ENCODE measurements at regions not wholly inside any gene's neighbourhood (a gene's known extent, or its start where the extent isn't known, plus 50 kb on each side); places are given as distances from the start of the nearest gene placed in this dataset.
"Not testable (repeated sequence)": the region's sequence is repeated elsewhere in the genome, so short reads cannot be mapped to it uniquely, and the experiment has no call there.

DNA sequence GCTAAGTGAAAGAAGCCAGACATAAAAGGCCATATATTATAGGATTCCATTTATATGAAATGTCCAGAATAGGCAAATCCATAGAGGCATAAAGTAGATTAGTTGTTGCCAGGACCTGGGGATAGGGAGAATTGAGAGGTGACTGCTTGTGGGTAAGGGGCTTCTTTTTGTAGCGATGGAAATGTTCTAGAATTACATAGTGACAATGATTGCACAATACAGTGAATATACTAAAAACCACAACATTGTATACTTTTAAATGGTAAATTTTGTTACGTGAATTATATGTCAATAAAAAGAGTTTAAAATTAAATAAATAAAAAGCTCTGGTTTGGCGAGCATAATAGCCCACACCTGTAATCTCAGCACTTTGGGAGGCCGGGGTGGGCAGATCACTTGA lies 486.8 kb downstream of the KLF12 start:
- peaks cover 0 to 4% of the 10 kb centered on the region in 2 donors for H3K9me3 Mint-ChIP-seq
- no peak overlapping the region for H3K4me3 Mint-ChIP-seq
- H3K27me3 Mint-ChIP-seq (ENCODE audit: low read depth), result no peaks in the 10 kb centered on the region
- ATAC-seq (replicated peaks in 1 of 2), result no peak
- no peak for DNase-seq
- no peak overlapping the region for H3K27ac Mint-ChIP-seq
- peaks cover 2% of the 10 kb centered on the region in 2 donors for H3K36me3 Mint-ChIP-seq (ENCODE audit: insufficient read depth in 2 of 2)
- no peaks in the 10 kb centered on the region for H3K4me1 Mint-ChIP-seq (ENCODE audit: low read depth)

DNA sequence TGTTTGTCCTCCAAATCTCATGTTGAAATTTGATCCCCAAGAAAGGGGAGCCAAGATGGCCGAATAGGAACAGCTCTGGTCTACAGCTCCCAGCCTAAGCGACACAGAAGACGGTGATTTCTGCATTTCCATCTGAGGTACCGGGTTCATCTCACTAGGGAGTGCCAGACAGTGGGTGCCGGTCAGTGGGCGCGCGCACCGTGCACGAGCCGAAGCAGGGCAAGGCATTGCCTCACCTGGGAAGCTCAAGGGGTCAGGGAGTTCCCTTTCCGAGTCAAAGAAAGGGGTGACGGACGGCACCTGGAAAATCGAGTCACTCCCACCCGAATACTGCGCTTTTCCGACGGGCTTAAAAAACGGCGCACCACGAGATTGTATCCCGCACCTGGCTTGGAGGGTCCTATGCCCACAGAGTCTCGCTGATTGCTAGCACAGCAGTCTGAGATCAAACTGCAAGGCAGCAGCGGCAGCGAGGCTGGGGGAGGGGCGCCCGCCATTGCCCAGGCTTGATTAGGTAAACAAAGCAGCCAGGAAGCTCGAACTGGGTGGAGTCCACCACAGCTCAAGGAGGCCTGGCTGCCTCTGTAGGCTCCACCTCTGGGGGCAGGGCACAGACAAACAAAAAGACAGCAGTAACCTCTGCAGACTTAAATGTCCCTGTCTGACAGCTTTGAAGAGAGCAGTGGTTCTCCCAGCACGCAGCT lies 493.6 kb downstream of the KLF12 start:
- H3K36me3 Mint-ChIP-seq (ENCODE audit: insufficient read depth in 2 of 2); H3K27ac Mint-ChIP-seq; H3K4me3 Mint-ChIP-seq; ATAC-seq (replicated peaks in 1 of 2); H3K27me3 Mint-ChIP-seq (ENCODE audit: low read depth); DNase-seq; H3K9me3 Mint-ChIP-seq; H3K4me1 Mint-ChIP-seq (ENCODE audit: low read depth): not testable (repeated sequence)

DNA sequence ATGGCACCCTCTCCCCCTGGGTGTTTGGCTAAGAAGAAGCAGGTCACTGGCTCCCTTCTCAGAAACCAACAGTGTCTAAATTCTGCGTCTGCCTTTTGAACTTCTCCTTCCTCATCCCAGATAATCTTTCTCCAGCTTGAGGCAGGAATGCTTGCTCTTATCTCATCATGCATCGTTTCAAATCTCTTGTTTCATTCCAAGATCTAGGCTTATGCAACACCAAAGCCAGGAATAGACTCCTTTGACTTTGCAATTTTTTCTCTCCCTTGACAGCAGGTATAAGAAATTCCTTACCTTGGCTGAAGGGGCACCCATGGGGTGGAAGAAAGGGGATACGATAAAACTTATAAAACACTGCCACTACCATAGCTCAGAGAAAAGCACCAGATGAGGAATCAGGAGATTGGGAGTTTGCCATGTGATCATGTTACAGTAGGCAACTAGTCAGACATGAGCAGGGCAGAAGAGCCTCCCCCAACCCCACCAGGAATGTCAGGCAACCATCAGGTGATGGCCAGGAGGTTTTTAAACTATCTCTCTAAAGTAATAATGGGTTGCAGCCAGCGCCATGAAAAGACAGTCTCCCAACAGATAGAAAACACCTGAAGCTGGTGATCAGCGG lies 498.9 kb downstream of the KLF12 start:
- DNase-seq (no peak), ATAC-seq (replicated peaks in 1 of 2) (no peak)
- H3K27me3 Mint-ChIP-seq (ENCODE audit: low read depth), result no peaks in the 10 kb centered on the region
- H3K4me3 Mint-ChIP-seq, result no peak overlapping the region
- H3K27ac Mint-ChIP-seq, result no peak overlapping the region
- H3K4me1 Mint-ChIP-seq (ENCODE audit: low read depth), result peaks cover 8% of the 10 kb centered on the region
- H3K36me3 Mint-ChIP-seq (ENCODE audit: insufficient read depth in 2 of 2), result peaks cover 0 to under 1% of the 10 kb centered on the region in 2 donors
- peaks cover 0 to 1% of the 10 kb centered on the region in 2 donors for H3K9me3 Mint-ChIP-seq

DNA sequence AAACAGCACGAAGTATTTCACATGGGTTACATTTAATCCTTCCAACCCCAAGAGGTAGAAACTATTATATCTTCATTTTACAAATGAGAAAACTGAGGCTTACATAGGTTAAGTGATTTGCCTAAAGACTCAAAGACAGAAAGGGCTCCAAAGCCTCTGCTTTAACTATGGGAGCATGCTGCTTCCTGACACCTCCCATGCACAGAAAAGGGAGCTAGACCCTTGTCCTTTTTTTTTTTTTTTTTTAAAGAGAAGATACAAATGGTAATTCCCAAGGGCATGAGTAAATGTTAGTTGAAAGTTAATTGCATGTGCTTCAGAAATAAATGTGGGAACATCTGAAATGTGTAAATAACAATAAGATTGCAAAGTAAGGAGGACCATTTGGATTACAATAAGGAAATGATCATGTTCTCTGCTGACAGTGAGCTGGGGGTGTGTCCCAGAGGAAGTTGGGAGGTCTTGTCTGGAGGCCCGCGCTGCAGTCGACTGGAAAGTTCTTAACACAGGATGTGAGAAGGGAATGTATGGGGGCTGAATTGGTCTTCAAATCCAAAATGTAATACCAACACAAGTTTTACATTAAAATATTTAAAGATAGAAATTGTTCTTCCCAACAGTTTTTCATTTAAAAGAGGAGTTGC lies 500.3 kb downstream of the KLF12 start:
- H3K27me3 Mint-ChIP-seq (ENCODE audit: low read depth), result no peaks in the 10 kb centered on the region
- no peak for DNase-seq
- no peaks in the 10 kb centered on the region for H3K36me3 Mint-ChIP-seq (ENCODE audit: insufficient read depth in 2 of 2)
- no peak overlapping the region for H3K27ac Mint-ChIP-seq
- ATAC-seq (replicated peaks in 1 of 2), result no peak
- peaks cover 8% of the 10 kb centered on the region for H3K4me1 Mint-ChIP-seq (ENCODE audit: low read depth)
- peaks cover 0 to 1% of the 10 kb centered on the region in 2 donors for H3K9me3 Mint-ChIP-seq
- H3K4me3 Mint-ChIP-seq, result no peak overlapping the region

DNA sequence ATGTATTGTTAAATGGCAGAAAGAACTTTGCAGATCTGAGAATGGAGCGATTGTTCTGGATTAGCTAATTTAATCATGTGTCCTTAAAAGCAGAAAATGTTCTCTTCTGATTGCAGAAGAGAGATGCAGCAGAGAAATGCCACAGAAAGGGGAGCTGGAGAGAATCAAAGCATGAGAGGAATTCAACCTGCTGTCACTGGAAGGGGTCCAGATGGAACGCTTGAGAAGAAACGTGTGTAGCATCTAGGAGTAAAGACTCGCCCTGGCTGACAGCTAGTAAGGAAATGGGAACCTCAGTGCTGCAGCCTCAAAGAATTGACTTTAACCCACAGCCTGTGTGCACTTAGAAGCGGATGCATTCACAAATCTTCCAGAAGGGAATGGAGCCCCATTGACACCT lies 502.8 kb downstream of the KLF12 start:
- Mint-ChIP-seq H3K27me3 (ENCODE audit: low read depth) (no peaks in the 10 kb centered on the region), H3K27ac (no peak overlapping the region), H3K4me1 (ENCODE audit: low read depth) (peaks cover 11% of the 10 kb centered on the region), H3K4me3 (no peak overlapping the region), H3K9me3 (no peaks in the 10 kb centered on the region), H3K36me3 (ENCODE audit: insufficient read depth in 2 of 2) (no peaks in the 10 kb centered on the region)
- DNase-seq (no peak), ATAC-seq (replicated peaks in 1 of 2) (no peak)

DNA sequence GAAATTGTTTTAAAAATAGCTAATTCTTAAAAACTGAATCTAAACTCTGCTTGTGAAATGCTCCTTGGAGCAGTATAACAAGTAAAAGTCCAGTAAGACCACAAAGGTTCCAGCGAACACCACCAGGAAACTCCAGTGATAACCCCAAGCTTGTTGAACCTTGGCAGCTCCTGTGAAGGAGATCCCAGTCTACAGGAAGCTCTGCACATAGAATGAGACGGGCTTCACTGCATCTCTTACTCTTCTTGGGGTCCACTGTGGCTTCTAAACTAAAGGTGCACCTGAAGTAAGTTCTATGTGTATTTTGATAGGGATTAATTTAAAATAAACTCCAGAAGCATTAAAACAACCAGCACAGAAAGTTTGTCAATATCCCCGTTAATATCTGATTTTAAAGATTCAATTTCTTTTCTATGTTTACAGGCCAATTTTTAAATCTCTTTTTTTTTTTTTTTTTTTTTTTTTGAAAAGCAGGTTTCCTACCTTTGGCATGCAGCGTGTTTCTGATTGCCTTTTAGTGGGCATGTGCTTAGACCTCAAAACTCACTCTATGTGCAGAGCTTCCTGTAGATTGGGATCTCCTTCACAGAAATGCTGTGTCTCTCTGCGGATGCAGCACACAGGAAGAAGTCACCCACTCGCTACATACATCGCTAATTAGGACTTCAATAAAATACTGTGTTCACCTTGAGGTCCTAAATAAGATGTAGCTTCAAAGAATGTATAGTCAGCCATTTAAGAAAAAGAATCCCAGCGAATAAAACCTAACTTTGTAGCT lies 508.5 kb downstream of the KLF12 start:
- no peaks in the 10 kb centered on the region for H3K9me3 Mint-ChIP-seq
- DNase-seq, result peak; percentile 1 to 2
- peak overlapping the region; percentile 37 to 51 for H3K4me3 Mint-ChIP-seq
- H3K27ac Mint-ChIP-seq, result no peak overlapping the region
- H3K4me1 Mint-ChIP-seq (ENCODE audit: low read depth), result peaks cover 32% of the 10 kb centered on the region
- H3K27me3 Mint-ChIP-seq (ENCODE audit: low read depth), result no peaks in the 10 kb centered on the region
- ATAC-seq (replicated peaks in 1 of 2), result peak; percentile 46 to 52
- no peaks in the 10 kb centered on the region for H3K36me3 Mint-ChIP-seq (ENCODE audit: insufficient read depth in 2 of 2)

DNA sequence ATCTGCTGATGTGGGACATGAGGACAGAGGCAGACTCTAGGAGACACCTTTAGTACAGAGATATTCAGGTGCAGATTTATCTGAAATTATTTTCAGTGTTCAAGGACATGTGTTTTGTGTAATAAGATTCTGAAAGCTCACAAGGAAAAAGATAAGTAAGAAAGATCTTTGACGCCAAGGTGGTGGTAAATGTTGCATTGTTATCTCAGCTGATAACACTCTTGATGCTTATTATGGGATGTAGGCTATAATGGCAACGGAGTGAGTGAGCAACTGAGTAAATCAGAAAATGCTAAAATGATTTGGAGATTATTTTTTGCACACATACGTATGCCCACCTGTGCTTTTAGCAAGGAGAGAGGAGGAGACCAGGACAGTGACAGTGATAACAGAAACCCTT lies 510.9 kb downstream of the KLF12 start:
- no peaks in the 10 kb centered on the region for H3K27me3 Mint-ChIP-seq (ENCODE audit: low read depth)
- no peaks in the 10 kb centered on the region for H3K9me3 Mint-ChIP-seq
- no peak for ATAC-seq (replicated peaks in 1 of 2)
- no peak overlapping the region for H3K4me3 Mint-ChIP-seq
- peaks cover 32% of the 10 kb centered on the region for H3K4me1 Mint-ChIP-seq (ENCODE audit: low read depth)
- H3K27ac Mint-ChIP-seq, result no peak overlapping the region
- DNase-seq, result no peak
- H3K36me3 Mint-ChIP-seq (ENCODE audit: insufficient read depth in 2 of 2), result no peaks in the 10 kb centered on the region

DNA sequence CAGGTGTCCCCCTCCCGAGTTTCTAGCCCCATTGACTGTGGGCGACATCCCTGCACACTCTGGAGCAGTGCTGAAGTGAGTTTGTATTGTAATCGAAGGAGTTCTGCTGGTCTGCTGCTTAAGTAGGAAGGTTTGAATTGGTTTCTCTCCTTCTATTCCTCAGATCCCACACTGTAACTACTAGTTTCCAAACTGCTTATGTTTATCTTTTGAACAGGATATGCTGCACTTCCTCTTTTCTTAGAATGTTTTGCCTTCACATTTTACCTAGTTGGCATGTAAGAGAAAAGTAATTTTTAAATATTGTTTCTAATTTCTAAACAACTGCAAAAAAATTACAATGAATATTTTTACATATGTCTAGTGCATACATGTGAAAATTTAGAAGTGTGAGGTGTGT lies 511.8 kb downstream of the KLF12 start:
- Mint-ChIP-seq H3K27ac (no peak overlapping the region), H3K9me3 (no peaks in the 10 kb centered on the region), H3K27me3 (ENCODE audit: low read depth) (no peaks in the 10 kb centered on the region), H3K4me3 (no peak overlapping the region), H3K36me3 (ENCODE audit: insufficient read depth in 2 of 2) (no peaks in the 10 kb centered on the region), H3K4me1 (ENCODE audit: low read depth) (peaks cover 32% of the 10 kb centered on the region)
- no peak for DNase-seq
- ATAC-seq (replicated peaks in 1 of 2), result no peak

DNA sequence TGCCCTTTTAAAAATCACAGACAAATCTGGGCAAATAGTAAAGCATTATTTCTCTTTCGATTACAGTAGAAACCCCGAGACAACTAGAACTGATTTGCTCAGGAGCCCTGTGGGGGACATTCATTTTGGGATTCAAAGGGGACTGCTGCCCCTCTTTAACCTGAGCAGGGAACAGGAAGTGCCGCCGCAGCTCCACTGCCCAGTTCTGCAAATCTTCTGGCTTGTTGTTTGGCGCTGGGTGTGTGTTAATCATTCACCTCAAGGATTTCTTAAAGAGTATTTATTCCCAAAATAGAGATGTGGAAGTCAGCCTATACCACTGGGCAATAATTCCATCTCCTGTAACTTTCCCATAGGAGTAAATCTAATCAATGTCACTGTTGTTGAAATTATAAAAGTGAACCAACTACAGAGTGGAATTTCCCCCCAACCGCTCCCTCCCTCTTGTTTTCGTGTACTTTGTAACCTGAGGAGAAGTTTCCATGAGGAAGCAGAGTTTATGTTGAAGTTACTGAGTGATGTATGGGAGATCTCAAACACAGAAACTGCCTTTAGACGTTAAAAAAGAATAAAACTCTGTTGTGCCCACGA lies 515.8 kb downstream of the KLF12 start:
- H3K27ac Mint-ChIP-seq, result no peak overlapping the region
- H3K9me3 Mint-ChIP-seq, result peaks cover 2% of the 10 kb centered on the region in 2 donors
- H3K4me1 Mint-ChIP-seq (ENCODE audit: low read depth), result peaks cover 10% of the 10 kb centered on the region
- ATAC-seq (replicated peaks in 1 of 2) (no peak), DNase-seq (no peak)
- H3K36me3 Mint-ChIP-seq (ENCODE audit: insufficient read depth in 2 of 2), result peaks cover 1 to 2% of the 10 kb centered on the region in 2 donors
- H3K4me3 Mint-ChIP-seq, result no peak overlapping the region
- no peaks in the 10 kb centered on the region for H3K27me3 Mint-ChIP-seq (ENCODE audit: low read depth)

DNA sequence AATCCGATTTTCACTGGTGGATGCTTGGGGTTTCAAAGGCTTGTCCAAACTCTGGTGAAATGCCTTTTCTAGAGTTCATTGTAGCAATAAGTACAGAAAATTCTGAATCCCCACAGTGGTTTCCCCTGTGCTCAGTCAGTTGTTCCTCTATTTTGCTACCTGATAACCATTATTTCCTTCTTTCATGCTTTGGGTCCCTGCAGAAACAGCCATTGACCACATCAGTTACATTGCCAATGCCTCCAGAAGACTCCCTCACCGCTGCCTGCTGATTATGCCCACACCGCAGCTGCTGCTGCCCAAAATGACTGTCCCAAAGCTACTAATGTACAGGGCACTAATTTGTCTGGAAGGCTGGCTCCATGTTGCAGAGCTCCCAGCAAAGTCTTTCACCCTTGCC lies 517.3 kb downstream of the KLF12 start:
- no peak overlapping the region for H3K27ac Mint-ChIP-seq
- H3K9me3 Mint-ChIP-seq, result peaks cover 2% of the 10 kb centered on the region in 2 donors
- H3K36me3 Mint-ChIP-seq (ENCODE audit: insufficient read depth in 2 of 2), result peaks cover 1 to 2% of the 10 kb centered on the region in 2 donors
- ATAC-seq (replicated peaks in 1 of 2) (no peak), DNase-seq (no peak)
- no peak overlapping the region for H3K4me3 Mint-ChIP-seq
- H3K4me1 Mint-ChIP-seq (ENCODE audit: low read depth), result no peaks in the 10 kb centered on the region
- H3K27me3 Mint-ChIP-seq (ENCODE audit: low read depth), result no peaks in the 10 kb centered on the region

DNA sequence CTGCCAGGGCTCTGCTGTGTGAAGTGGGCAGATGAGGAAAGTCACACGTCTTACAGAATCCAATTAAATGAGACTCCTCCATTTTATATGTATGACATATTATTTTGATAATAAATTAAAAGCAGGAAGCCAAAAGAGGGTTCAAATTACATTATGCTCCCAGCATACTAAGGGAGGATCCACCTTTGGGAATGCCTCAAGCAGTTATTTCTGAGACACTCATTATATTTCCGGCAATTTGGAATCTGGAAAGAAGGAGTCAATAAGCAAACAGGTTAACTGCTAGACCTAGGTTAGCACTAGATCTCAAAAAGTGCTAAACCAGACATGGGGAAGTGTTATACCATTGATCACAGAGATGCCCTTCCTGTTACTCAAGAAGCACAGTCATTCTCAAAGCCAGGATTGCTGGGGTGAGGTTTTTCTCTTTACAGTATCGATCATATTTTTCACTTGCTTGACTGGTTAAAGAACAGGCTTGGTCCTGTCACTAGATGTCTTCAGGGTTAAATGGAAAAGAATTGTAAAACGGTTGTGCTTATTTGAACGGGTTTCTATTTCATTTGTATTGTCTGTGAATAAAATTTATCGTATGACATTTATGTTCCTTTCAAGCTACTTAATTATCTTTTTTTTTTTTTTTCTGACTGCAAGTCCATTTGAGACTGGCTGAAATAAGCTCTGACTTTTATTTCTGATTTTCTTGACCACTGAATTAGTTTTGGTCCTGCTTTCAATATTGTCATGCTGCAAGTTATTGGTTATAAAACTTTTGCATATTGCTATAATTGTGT lies 523.2 kb downstream of the KLF12 start:
- H3K4me3 Mint-ChIP-seq, result no peak overlapping the region
- H3K27ac Mint-ChIP-seq, result peak overlapping the region; percentile 33
- peak; percentile 44 to 84 for ATAC-seq (replicated peaks in 1 of 2)
- no peaks in the 10 kb centered on the region for H3K27me3 Mint-ChIP-seq (ENCODE audit: low read depth)
- peaks cover 2% of the 10 kb centered on the region in 2 donors for H3K9me3 Mint-ChIP-seq
- peaks cover 1 to 2% of the 10 kb centered on the region in 2 donors for H3K36me3 Mint-ChIP-seq (ENCODE audit: insufficient read depth in 2 of 2)
- H3K4me1 Mint-ChIP-seq (ENCODE audit: low read depth), result no peaks in the 10 kb centered on the region
- DNase-seq, result peak in 1 of 2 donors; percentile 12

DNA sequence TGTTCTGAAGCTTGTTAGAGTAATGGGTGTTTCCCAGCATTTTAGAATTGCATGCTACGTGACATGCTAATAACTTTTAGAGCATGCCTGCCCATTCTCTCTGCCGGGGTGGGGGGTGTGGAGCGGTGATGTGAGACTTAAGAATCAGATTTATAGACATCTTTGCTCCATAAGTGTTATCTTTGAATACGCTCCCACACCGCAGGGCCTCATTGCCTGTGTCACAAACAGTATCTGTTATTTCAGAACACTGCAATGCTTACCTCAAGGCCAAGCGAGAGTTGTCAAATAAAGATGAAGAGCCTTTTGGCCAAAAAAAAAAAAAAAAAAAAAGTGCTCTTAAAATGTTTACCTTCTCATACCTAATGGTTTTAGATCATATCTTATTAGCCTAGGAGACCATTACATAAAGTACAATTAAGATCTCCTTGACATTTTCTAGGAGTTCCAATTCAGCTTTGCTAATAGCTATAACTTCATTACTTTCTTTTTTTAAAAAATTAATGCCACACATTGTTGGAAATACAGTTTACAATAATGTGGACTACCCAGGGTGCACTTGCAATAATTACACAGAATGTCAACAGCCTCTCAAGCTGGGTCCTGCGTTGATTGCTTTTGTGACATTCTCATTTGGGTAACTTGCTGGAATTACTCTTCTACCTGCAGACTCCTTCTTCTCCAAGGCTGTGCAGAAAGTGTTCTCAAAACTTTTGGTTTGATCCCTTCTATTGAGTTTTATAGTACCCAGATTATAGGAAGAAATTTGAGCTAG lies 525.3 kb downstream of the KLF12 start:
- H3K4me3 Mint-ChIP-seq, result no peak overlapping the region
- H3K4me1 Mint-ChIP-seq (ENCODE audit: low read depth), result no peaks in the 10 kb centered on the region
- no peak overlapping the region for H3K27ac Mint-ChIP-seq
- ATAC-seq (replicated peaks in 1 of 2) (no peak), DNase-seq (no peak)
- H3K36me3 Mint-ChIP-seq (ENCODE audit: insufficient read depth in 2 of 2), result no peaks in the 10 kb centered on the region
- no peaks in the 10 kb centered on the region for H3K27me3 Mint-ChIP-seq (ENCODE audit: low read depth)
- H3K9me3 Mint-ChIP-seq, result peaks cover 0 to 2% of the 10 kb centered on the region in 2 donors
